ENCODE measurements at regions not wholly inside any gene's neighbourhood (a gene's known extent, or its start where the extent isn't known, plus 50 kb on each side); places are given as distances from the start of the nearest gene placed in this dataset.
"Not testable (repeated sequence)": the region's sequence is repeated elsewhere in the genome, so short reads cannot be mapped to it uniquely, and the experiment has no call there.

DNA sequence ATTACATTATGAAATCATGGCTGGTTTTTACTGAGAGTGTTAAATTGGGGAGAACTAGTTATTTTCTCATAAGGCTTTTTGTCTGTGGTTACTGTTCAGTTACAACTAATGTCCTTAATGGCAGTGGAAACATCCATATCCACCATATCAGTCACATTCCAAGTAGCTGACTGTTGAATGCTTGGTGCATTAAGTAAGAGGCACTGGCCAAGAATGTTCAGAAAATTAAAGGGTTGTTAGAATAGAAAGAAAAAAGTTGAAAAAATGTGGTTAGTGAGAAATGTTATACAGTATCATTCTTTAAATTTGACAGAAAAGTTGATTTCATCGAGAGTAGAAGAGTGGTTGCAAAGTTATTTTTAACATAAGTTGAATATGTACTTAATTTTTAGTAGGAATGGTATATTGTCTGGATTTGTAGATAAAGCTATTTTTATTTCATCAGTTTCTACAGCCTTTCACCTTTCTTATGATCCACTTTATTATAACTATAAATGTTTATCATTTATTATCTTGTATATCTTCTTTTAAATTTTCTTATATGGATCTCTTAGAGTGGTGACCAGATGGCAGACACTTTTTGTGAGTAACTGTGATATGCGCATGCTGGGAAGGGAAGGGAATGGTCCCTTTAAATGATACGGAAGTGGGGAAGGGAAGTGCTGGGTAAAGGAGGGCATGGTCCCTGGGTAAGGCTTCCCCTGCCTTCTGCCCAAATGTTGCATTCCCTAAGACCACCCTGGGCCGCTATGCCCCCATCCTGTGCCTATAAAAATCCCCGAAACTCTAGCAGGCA is 2407.1 kb downstream of the ARAP2 start:
- TF ChIP-seq, protein P1, sequence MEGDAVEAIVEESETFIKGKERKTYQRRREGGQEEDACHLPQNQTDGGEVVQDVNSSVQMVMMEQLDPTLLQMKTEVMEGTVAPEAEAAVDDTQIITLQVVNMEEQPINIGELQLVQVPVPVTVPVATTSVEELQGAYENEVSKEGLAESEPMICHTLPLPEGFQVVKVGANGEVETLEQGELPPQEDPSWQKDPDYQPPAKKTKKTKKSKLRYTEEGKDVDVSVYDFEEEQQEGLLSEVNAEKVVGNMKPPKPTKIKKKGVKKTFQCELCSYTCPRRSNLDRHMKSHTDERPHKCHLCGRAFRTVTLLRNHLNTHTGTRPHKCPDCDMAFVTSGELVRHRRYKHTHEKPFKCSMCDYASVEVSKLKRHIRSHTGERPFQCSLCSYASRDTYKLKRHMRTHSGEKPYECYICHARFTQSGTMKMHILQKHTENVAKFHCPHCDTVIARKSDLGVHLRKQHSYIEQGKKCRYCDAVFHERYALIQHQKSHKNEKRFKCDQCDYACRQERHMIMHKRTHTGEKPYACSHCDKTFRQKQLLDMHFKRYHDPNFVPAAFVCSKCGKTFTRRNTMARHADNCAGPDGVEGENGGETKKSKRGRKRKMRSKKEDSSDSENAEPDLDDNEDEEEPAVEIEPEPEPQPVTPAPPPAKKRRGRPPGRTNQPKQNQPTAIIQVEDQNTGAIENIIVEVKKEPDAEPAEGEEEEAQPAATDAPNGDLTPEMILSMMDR (IDR thresholded peaks at IDR 0.05) = no peak
- no peak overlapping the region for H3K27ac ChIP-seq

DNA sequence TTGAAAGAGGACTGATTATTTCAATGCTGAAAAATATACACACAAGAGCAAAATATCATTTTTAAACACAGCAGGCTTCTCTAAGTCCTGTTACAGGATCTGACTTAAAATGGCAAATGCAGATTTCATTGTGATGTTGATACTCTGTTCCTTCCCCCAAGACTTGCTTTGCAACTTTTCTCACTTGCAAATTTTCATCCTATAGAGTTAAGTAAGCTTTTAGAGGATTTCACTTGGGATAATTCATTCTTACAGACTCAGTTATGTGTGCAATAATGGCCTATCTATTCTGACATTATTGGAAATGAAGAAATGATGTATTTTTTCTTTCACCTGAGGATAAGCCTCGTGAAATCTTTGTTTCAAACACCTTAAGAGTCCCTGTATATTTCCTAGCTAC is 2403.2 kb downstream of the ARAP2 start:
- H3K27ac ChIP-seq = no peak overlapping the region
- no peak for TF ChIP-seq ZFX (IDR thresholded peaks at IDR 0.05; ENCODE audit: borderline replicate concordance)
- TF ChIP-seq, protein P1 (IDR thresholded peaks at IDR 0.05) = no peak

DNA sequence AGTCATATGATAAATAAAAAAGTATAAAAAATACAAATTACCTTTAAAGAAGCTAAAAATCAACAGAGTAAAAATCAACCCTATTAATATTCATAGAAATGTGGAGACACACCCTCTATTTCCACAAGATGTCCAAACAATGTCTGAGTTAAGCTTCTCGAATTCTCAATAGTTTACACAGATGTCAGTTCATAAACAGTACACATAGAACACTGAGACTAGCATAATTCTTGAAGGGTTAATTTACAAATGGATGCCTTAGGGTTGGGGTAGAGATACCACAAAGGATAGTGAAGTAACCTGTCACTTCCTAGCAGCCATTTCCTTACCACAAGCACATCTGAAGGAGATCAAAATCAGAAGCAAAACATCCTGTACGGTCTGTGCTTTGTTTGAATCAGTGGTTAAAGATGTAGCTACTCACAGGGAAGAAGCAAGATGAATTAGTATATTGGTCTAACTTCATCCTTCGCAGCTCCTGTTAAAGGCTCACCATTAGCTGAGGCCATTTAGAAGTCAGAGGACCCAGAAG is 2393.9 kb downstream of the ARAP2 start:
- peak overlapping the region; percentile 22; the same call in 1 of the 2 replicates for H3K27ac ChIP-seq
- TF ChIP-seq ZFX (IDR thresholded peaks at IDR 0.05; ENCODE audit: borderline replicate concordance) = no peak
- TF ChIP-seq, protein P1 (IDR thresholded peaks at IDR 0.05) = no peak

DNA sequence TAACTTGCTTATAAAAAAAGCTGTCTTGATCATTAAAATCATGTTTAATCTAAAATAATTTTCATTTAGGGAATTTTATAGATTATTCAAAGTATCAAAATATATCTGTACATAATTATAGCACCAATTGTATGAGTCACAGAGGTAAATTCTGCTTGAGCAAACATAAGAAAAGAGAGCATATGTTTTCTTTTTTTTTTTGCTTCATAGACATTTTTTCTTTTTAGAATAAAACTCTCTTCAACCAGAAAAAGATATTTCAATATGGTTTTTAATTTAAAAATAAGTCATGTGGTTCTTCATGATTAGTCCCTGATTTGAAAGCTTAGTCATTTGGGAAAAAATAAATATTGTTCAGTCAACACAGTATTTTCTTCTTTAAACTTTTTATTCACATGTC is 2390.6 kb downstream of the ARAP2 start:
- not testable (repeated sequence) for H3K27ac ChIP-seq

DNA sequence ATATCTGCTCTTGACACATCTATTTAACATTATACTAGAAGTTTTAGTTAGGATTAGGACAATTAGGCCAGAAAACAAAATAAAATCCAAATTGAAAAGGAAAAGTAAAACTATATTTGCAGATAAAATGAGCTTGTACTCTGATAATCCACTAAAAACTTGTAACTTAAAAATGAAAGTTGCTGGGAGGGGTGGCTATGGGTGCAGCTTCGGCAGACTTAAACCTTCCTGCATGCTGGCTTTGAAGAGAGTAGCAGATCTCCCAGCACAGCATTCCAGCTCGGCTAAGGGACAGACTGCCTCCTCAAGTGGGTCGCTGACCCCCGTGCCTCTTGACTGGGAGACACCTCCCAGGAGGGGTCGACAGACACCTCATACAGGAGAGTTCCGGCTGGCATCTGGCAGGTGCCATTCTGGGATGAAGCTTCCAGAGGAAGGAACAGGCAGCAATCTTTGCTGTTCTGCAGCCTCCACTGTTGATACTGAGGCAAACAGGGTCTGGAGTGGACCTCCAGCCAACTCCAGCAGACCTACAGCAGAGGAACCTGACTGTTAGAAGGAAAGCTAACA is 2379.9 kb downstream of the ARAP2 start:
- TF ChIP-seq ZFX (IDR thresholded peaks at IDR 0.05; ENCODE audit: borderline replicate concordance) = no peak
- TF ChIP-seq, protein P1 (IDR thresholded peaks at IDR 0.05) = no peak
- H3K27ac ChIP-seq = no peak overlapping the region

DNA sequence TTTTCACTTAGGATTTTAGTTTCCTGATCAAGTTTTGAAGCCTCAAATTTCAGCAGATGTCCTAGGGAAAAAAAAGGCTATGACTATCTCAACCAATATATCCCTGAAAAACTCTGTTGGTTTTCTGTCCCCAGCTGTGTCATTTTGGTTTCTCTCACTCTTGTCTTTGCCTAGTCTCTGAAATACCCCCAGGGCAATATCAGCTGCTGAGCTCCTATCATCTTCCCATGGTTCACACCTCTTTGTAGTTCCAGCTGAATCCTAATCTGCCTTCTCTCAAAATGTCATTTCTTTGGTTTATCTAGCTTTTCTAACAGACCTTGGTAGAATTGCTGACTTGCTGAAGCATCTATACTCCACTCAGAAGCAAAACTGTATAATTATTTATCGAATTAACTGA is 2370.5 kb downstream of the ARAP2 start:
- no peak overlapping the region for H3K27ac ChIP-seq
- no peak for TF ChIP-seq ZFX (IDR thresholded peaks at IDR 0.05; ENCODE audit: borderline replicate concordance)
- TF ChIP-seq, protein P1 (IDR thresholded peaks at IDR 0.05) = no peak

DNA sequence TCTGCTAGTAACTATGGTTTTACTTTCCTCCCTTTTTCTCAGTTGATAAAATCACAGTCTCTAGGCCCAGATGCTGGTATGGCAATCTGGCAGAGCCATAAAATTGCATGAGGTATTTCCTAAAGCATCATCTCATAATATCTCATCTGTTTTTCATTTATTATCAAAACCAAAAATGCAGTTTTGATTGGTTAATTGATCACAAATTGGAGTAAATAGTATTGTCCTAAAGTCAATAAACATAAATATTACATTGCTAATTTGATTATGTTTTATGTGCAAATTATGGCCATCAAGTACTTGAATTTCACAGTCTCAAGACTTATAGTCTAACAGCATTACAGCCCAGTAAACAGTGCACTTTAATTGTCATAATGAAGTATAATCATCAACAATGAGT is 2365.6 kb downstream of the ARAP2 start:
- TF ChIP-seq, protein P1 (IDR thresholded peaks at IDR 0.05) = no peak
- no peak for TF ChIP-seq ZFX (IDR thresholded peaks at IDR 0.05; ENCODE audit: borderline replicate concordance)
- H3K27ac ChIP-seq = no peak overlapping the region

Measured in 22Rv1 (cell line).